ENCODE measurements at regions not wholly inside any gene's neighbourhood (a gene's known extent, or its start where the extent isn't known, plus 50 kb on each side); places are given as distances from the start of the nearest gene placed in this dataset.

- H4K20me1 ChIP-seq (ENCODE audit: control insufficient read depth, insufficient read depth, insufficient read length) = no peaks in the 10 kb centered on the region
- H3K27ac ChIP-seq (ENCODE audit: insufficient read length, low read depth, low read length) = no peak overlapping the region
- H3K4me1 Mint-ChIP-seq = peaks cover 10 to 13% of the 10 kb centered on the region in 2 experiments
- H3K23me2 ChIP-seq (ENCODE audit: insufficient read length, low read depth, low read length, poor library complexity, severe bottlenecking) = no peaks in the 10 kb centered on the region
- H3K18ac ChIP-seq (ENCODE audit: insufficient read length, low read depth, low read length) = no peak overlapping the region
- no peak overlapping the region for H3K9ac ChIP-seq (ENCODE audit: extremely low read depth, insufficient read length, low read length)
- no peak overlapping the region for H4K5ac ChIP-seq (ENCODE audit: insufficient read length, low read depth, low read length)
- peaks cover 4 to 10% (median 4%) of the 10 kb centered on the region in 3 experiments for H3K36me3 Mint-ChIP-seq (ENCODE audit: insufficient read depth in 1 of 3, low read depth in 3 of 3)
- no peak overlapping the region for H3T11ph ChIP-seq (ENCODE audit: low read length)
- no peak overlapping the region for H3K4ac ChIP-seq (ENCODE audit: low read depth, low read length)
- H2AK5ac ChIP-seq (ENCODE audit: insufficient read length, low read length) = no peak overlapping the region
- H2BK20ac ChIP-seq (ENCODE audit: low read depth, low read length, poor library complexity, severe bottlenecking) = no peak overlapping the region
- H2BK5ac ChIP-seq (ENCODE audit: insufficient read length, low read length) = no peak overlapping the region
- no peak overlapping the region for H3K4me2 ChIP-seq (ENCODE audit: insufficient read depth, insufficient read length, low read length)
- WGBS (ENCODE audit: extremely low coverage, insufficient read length, low lambda C conversion rate) = no CpG with 5 or more reads among the region's 2 CpGs
- H4K91ac ChIP-seq (ENCODE audit: insufficient read length, low read depth, low read length) = no peak overlapping the region
- H3K79me1 ChIP-seq (ENCODE audit: insufficient read depth, low read depth, low read length, poor library complexity, severe bottlenecking) = no peaks in the 10 kb centered on the region
- H2AFZ ChIP-seq (ENCODE audit: low read length) = no peak overlapping the region
- H3K79me2 ChIP-seq (ENCODE audit: insufficient read depth, low read length) = no peaks in the 10 kb centered on the region
- H4K8ac ChIP-seq (replicated peaks; ENCODE audit: insufficient read length, low read depth, low read length) = no peak overlapping the region
- no peaks in the 10 kb centered on the region for H3K27me3 ChIP-seq (ENCODE audit: insufficient read depth, low read length)
- H3K4me1 ChIP-seq (ENCODE audit: insufficient read depth, low read length) = peaks cover 3% of the 10 kb centered on the region
- H2BK12ac ChIP-seq (ENCODE audit: insufficient read length, low read depth, low read length) = no peak overlapping the region
- H2BK120ac ChIP-seq (ENCODE audit: low read depth, low read length, poor library complexity, severe bottlenecking) = no peak overlapping the region
- H3K23ac ChIP-seq (ENCODE audit: insufficient read length, low read depth, low read length) = no peak overlapping the region
- no peak overlapping the region for H3K27ac Mint-ChIP-seq
- no peak overlapping the region for H3K4me3 Mint-ChIP-seq
- H3K14ac ChIP-seq (ENCODE audit: insufficient read depth, low read length) = no peak overlapping the region
- no peaks in the 10 kb centered on the region for H3K27me3 Mint-ChIP-seq (ENCODE audit: low read depth)
- no peak overlapping the region for H3K56ac ChIP-seq (ENCODE audit: insufficient read length, low read depth, low read length)
- H3K9me3 ChIP-seq (ENCODE audit: control insufficient read depth, low read depth, low read length) = no peaks in the 10 kb centered on the region
- TF ChIP-seq, protein P1, sequence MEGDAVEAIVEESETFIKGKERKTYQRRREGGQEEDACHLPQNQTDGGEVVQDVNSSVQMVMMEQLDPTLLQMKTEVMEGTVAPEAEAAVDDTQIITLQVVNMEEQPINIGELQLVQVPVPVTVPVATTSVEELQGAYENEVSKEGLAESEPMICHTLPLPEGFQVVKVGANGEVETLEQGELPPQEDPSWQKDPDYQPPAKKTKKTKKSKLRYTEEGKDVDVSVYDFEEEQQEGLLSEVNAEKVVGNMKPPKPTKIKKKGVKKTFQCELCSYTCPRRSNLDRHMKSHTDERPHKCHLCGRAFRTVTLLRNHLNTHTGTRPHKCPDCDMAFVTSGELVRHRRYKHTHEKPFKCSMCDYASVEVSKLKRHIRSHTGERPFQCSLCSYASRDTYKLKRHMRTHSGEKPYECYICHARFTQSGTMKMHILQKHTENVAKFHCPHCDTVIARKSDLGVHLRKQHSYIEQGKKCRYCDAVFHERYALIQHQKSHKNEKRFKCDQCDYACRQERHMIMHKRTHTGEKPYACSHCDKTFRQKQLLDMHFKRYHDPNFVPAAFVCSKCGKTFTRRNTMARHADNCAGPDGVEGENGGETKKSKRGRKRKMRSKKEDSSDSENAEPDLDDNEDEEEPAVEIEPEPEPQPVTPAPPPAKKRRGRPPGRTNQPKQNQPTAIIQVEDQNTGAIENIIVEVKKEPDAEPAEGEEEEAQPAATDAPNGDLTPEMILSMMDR (conservative IDR thresholded peaks at IDR 0.05) = no peak
- H2BK15ac ChIP-seq (ENCODE audit: low read depth, low read length) = no peak overlapping the region
- DNase-seq = no peak
- peaks cover 4 to 7% of the 10 kb centered on the region in 2 experiments; a peak in 4 of 5 replicates for H3K9me3 Mint-ChIP-seq
Measured at GRCh38 chr3:27584874-27585273, 100.7 kb upstream of the SLC4A7 start.
